ENCODE measurements at regions not wholly inside any gene's neighbourhood (a gene's known extent, or its start where the extent isn't known, plus 50 kb on each side); places are given as distances from the start of the nearest gene placed in this dataset.

DNA sequence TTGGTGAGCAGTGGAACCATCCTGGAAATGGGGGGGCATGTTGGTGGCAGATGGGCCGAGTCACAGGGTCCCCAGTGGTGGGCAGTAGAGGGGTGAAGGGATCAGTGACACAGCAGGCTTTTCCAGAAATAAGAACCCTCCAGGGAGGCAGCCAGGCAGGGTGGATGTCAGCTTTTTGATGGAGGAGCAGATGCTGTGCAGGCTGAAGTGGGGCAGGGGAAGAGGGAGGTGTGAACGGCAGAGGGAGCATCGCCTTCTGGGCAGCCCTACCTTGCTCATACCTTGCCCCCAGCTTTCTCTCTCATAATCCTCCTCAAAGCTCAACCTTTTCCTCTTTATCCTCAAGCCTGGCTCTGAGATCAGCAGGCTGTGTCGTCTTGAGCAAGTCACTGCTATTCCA lies 131.8 kb upstream of the IPO9 start:
- TF ChIP-seq, protein P1, sequence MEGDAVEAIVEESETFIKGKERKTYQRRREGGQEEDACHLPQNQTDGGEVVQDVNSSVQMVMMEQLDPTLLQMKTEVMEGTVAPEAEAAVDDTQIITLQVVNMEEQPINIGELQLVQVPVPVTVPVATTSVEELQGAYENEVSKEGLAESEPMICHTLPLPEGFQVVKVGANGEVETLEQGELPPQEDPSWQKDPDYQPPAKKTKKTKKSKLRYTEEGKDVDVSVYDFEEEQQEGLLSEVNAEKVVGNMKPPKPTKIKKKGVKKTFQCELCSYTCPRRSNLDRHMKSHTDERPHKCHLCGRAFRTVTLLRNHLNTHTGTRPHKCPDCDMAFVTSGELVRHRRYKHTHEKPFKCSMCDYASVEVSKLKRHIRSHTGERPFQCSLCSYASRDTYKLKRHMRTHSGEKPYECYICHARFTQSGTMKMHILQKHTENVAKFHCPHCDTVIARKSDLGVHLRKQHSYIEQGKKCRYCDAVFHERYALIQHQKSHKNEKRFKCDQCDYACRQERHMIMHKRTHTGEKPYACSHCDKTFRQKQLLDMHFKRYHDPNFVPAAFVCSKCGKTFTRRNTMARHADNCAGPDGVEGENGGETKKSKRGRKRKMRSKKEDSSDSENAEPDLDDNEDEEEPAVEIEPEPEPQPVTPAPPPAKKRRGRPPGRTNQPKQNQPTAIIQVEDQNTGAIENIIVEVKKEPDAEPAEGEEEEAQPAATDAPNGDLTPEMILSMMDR (IDR thresholded peaks at IDR 0.05 in 2 of 3, conservative IDR thresholded peaks at IDR 0.05 in 1 of 3; ENCODE audit: borderline replicate concordance in 1 of 3, insufficient read depth in 1 of 3, low read depth in 2 of 3, low read length in 2 of 3) = no peak
- TF ChIP-seq EZH2phosphoT487 (IDR thresholded peaks at IDR 0.05; ENCODE audit: borderline replicate concordance) (no peak), SP1 (IDR thresholded peaks at IDR 0.05; ENCODE audit: low read depth) (no peak), SRF (IDR thresholded peaks at IDR 0.05; ENCODE audit: low read depth) (no peak), POLR2AphosphoS5 (IDR thresholded peaks at IDR 0.05; ENCODE audit: low read depth, low read length) (no peak), EZH2 (IDR thresholded peaks at IDR 0.05) (no peak), POLR2A (IDR thresholded peaks at IDR 0.05; ENCODE audit: borderline replicate concordance, extremely low read depth, insufficient read depth, insufficient read length) (no peak), JUND (IDR thresholded peaks at IDR 0.05) (no peak), ELF1 (IDR thresholded peaks at IDR 0.05; ENCODE audit: borderline replicate concordance, low read depth) (no peak)
- TF ChIP-seq, protein P2, sequence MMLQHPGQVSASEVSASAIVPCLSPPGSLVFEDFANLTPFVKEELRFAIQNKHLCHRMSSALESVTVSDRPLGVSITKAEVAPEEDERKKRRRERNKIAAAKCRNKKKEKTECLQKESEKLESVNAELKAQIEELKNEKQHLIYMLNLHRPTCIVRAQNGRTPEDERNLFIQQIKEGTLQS (IDR thresholded peaks at IDR 0.05) = no peak
- TF ChIP-seq, protein P3, sequence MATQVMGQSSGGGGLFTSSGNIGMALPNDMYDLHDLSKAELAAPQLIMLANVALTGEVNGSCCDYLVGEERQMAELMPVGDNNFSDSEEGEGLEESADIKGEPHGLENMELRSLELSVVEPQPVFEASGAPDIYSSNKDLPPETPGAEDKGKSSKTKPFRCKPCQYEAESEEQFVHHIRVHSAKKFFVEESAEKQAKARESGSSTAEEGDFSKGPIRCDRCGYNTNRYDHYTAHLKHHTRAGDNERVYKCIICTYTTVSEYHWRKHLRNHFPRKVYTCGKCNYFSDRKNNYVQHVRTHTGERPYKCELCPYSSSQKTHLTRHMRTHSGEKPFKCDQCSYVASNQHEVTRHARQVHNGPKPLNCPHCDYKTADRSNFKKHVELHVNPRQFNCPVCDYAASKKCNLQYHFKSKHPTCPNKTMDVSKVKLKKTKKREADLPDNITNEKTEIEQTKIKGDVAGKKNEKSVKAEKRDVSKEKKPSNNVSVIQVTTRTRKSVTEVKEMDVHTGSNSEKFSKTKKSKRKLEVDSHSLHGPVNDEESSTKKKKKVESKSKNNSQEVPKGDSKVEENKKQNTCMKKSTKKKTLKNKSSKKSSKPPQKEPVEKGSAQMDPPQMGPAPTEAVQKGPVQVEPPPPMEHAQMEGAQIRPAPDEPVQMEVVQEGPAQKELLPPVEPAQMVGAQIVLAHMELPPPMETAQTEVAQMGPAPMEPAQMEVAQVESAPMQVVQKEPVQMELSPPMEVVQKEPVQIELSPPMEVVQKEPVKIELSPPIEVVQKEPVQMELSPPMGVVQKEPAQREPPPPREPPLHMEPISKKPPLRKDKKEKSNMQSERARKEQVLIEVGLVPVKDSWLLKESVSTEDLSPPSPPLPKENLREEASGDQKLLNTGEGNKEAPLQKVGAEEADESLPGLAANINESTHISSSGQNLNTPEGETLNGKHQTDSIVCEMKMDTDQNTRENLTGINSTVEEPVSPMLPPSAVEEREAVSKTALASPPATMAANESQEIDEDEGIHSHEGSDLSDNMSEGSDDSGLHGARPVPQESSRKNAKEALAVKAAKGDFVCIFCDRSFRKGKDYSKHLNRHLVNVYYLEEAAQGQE (IDR thresholded peaks at IDR 0.05; ENCODE audit: low read depth) = no peak
- TF ChIP-seq, protein P4, sequence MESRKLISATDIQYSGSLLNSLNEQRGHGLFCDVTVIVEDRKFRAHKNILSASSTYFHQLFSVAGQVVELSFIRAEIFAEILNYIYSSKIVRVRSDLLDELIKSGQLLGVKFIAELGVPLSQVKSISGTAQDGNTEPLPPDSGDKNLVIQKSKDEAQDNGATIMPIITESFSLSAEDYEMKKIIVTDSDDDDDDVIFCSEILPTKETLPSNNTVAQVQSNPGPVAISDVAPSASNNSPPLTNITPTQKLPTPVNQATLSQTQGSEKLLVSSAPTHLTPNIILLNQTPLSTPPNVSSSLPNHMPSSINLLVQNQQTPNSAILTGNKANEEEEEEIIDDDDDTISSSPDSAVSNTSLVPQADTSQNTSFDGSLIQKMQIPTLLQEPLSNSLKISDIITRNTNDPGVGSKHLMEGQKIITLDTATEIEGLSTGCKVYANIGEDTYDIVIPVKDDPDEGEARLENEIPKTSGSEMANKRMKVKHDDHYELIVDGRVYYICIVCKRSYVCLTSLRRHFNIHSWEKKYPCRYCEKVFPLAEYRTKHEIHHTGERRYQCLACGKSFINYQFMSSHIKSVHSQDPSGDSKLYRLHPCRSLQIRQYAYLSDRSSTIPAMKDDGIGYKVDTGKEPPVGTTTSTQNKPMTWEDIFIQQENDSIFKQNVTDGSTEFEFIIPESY (IDR thresholded peaks at IDR 0.05; ENCODE audit: extremely low read depth, insufficient replicate concordance, low read length) = no peak
